GM18498 (cell line): ENCODE measurements at regions not wholly inside any gene's neighbourhood (a gene's known extent, or its start where the extent isn't known, plus 50 kb on each side); places are given as distances from the start of the nearest gene placed in this dataset.
"Not testable (repeated sequence)": the region's sequence is repeated elsewhere in the genome, so short reads cannot be mapped to it uniquely, and the experiment has no call there.

Experiments used
- ATAC-seq: cut with Tn5 transposase; IDR thresholded peaks from one replicate; pipeline ENCODE4 v1.9.1; 2021; ENCODE audit warnings: mild to moderate bottlenecking, moderate library complexity; ENCODE audit not compliant: unreplicated experiment

- ATAC-seq = no peak
Observed at GRCh38 chr11:24400059-24400665, 96.7 kb upstream of the LUZP2 start.

- no peak for ATAC-seq
Observed at GRCh38 chr11:24406389-24406788, 90.5 kb upstream of the LUZP2 start.

- ATAC-seq = no peak
Observed at GRCh38 chr11:24406980-24407379, 89.9 kb upstream of the LUZP2 start.

GRCh38 chr11:24407733-24408132 is 89.1 kb upstream of the LUZP2 start:
- no peak for ATAC-seq

GRCh38 chr11:24408202-24408601 is 88.7 kb upstream of the LUZP2 start:
- no peak for ATAC-seq

GRCh38 chr11:24411791-24412190 is 85.1 kb upstream of the LUZP2 start:
- no peak for ATAC-seq

- no peak for ATAC-seq
Observed at GRCh38 chr11:24412722-24413121, 84.1 kb upstream of the LUZP2 start.

GRCh38 chr11:24413391-24413790 is 83.5 kb upstream of the LUZP2 start:
- no peak for ATAC-seq

GRCh38 chr11:24415955-24416636 is 80.8 kb upstream of the LUZP2 start:
- not testable (repeated sequence) for ATAC-seq

GRCh38 chr11:24421766-24422165 is 75.1 kb upstream of the LUZP2 start:
- no peak for ATAC-seq

- no peak for ATAC-seq
Observed at GRCh38 chr11:24422376-24422775, 74.5 kb upstream of the LUZP2 start.

- ATAC-seq = no peak
Observed at GRCh38 chr11:24437123-24437522, 59.7 kb upstream of the LUZP2 start.
